Naive thymus-derived CD8-positive, alpha-beta T cell (primary cell): ENCODE measurements at regions not wholly inside any gene's neighbourhood (a gene's known extent, or its start where the extent isn't known, plus 50 kb on each side); places are given as distances from the start of the nearest gene placed in this dataset.

Source experiments
- ATAC-seq, 2 donors: fragments of 150-1000 bp; cut with Tn5 transposase in 1 of 2; sonication (Bioruptor Pico), chemical (Tn5 transposase) in 1 of 2; 1 replicate in 1 of 2; 2 replicates in 1 of 2; pipeline ENCODE4 v1.10.0; 2021; ENCODE audit warnings: mild to moderate bottlenecking in 2 of 2, moderate library complexity in 2 of 2
- POLR2A ChIA-PET: fragments of 350-600 bp; sonication (Branson Sonifier 250); formaldehyde crosslinking; loops from one replicate; lab custom pipeline; 2021; ENCODE audit warnings: antibody characterized with exemption; lab: Charles Lee
- DNase-seq, 10 donors: peaks; one replicate each; pipeline versions ENCODE4 v3.0.0 to v3.0.0-alpha.2; 2020 to 2022
- H3K27ac Mint-ChIP-seq, 10 donors: one replicate each; pipeline ENCODE4 v1.8.0; 2020 to 2022; ENCODE audit warnings: mild to moderate bottlenecking in 10 of 10, mixed read lengths in 10 of 10, moderate library complexity in 4 of 10, inconsistent platforms in 1 of 10
- H3K27me3 Mint-ChIP-seq, 5 donors: one replicate each; pipeline ENCODE4 v1.8.0; 2021 to 2022; ENCODE audit warnings: mixed read lengths in 5 of 5
- H3K36me3 Mint-ChIP-seq, 3 donors: one replicate each; pipeline ENCODE4 v1.8.0; 2020 to 2022; ENCODE audit warnings: mixed read lengths in 3 of 3, mild to moderate bottlenecking in 2 of 3, inconsistent platforms in 1 of 3
- H3K4me1 Mint-ChIP-seq, 4 donors: one replicate each; pipeline ENCODE4 v1.8.0; 2021 to 2022; ENCODE audit warnings: mixed read lengths in 4 of 4
- H3K4me3 Mint-ChIP-seq, 10 donors: one replicate each; pipeline ENCODE4 v1.8.0; 2020 to 2022; ENCODE audit warnings: mild to moderate bottlenecking in 10 of 10, mixed read lengths in 10 of 10, moderate library complexity in 6 of 10, inconsistent platforms in 1 of 10
- H3K9me3 Mint-ChIP-seq, 9 donors: one replicate each; pipeline ENCODE4 v1.8.0; 2020 to 2022; ENCODE audit warnings: mixed read lengths in 9 of 9, mild to moderate bottlenecking in 3 of 9, inconsistent platforms in 1 of 9, moderate library complexity in 1 of 9

DNA sequence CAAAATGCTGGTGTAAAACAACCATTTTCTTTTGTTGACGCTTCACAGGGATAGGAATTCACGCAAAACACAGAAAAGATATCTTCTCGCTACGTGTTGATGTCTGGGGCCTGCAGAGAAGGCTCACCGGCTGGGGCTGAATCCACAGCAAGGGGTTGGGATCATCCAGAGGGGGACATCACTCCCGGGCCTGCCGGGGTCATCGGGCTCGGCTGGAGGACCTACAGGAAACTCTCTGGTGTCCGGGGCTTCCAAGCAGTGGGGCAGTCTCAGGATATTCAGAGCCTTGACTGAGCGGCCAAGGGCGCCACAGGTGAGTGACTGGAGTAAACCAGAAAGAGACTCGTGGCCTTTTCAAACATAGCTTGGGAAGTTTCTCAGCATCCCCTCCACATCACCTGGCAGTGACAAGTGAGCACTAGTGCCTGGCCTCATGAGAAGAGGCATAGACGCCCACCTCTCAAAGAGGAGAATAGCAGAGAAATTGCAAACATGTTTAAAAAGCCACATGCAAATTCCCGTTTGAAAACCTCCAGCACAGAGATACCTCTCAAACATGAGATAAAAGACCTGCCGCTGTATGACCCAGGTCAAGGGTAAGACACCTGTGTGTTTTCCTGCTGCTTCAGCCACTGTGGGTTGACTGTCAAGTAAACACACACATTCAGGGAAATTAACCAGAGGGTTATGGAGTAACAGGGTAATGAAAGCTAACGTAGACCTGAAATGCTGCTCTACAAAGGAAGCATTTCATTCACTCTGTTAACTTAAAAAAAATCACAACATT is 50.8 kb upstream of the SIMC1 start:
- no peak overlapping the region for H3K27ac Mint-ChIP-seq
- no peaks in the 10 kb centered on the region for H3K9me3 Mint-ChIP-seq
- POLR2A ChIA-PET: no interaction called here
- H3K4me3 Mint-ChIP-seq: no peak overlapping the region
- no peaks in the 10 kb centered on the region for H3K4me1 Mint-ChIP-seq
- H3K36me3 Mint-ChIP-seq: no peaks in the 10 kb centered on the region
- DNase-seq (no peak), ATAC-seq (no peak)
- H3K27me3 Mint-ChIP-seq: peaks cover 0 to 8% (median 0%) of the 10 kb centered on the region in 5 donors

DNA sequence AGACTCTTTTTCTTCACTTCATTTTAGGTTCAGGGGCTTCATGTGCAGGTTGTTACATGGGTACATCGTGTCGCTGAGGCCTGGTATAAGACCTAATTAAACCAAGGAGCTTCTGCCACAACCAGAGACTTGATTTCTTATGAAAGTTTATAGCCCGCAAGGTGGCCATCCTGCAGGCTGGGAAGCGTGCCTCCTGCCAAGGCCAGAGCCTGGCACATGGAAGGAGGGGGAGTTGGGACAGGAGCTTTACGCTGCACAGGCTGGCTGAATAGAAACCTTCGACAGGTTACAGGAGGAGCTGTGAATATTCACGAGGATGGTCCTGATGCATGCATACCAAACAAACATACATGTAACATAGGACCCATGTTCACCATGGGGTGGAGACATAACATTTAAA is 50.1 kb upstream of the SIMC1 start:
- Mint-ChIP-seq H3K4me1 (no peaks in the 10 kb centered on the region), H3K4me3 (no peak overlapping the region), H3K27ac (no peak overlapping the region), H3K27me3 (peaks cover 0 to 4% (median 0%) of the 10 kb centered on the region in 5 donors), H3K36me3 (no peaks in the 10 kb centered on the region), H3K9me3 (no peaks in the 10 kb centered on the region)
- DNase-seq (no peak), ATAC-seq (no peak)
- POLR2A ChIA-PET: no interaction called here
